ENCODE measurements at regions not wholly inside any gene's neighbourhood (a gene's known extent, or its start where the extent isn't known, plus 50 kb on each side); places are given as distances from the start of the nearest gene placed in this dataset.

DNA sequence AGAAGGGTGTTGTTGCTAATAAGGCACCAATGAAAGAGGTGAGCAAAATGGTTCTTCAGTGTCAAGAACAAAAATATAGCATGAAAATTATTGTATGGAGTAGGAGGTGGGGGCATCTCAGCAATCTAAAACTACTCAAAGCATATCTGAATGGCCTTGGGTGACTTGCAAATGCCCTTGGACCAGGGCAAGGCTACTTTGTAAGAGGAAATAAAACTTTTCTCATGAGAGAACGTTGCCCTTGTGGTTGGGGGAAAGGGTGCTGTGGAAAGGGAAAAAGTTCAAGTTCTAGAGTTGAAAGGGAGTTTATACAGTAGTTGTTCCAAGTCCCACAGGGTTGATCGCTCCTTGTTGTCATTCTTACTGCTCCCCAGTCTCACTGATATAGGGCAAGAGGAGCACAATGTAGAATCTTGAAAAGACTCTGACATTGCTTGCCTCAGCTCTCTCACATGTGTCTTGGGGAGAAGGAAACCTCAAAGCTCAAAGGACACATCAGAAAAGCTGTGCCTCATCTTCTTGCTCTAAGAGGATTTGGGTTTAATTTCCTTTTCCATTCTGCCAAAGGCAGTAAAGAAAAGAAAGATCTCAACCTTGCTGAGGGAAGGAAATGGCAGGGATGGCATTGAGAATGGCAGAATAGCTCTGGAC lies 270.5 kb downstream of the DUSP6 start:
- Mint-ChIP-seq H3K9me3 (peaks cover 4% of the 10 kb centered on the region), H3K36me3 (peaks cover 3% of the 10 kb centered on the region), H3K27ac (no peak overlapping the region), H3K4me3 (no peak overlapping the region), H3K27me3 (no peaks in the 10 kb centered on the region), H3K4me1 (peaks cover 9% of the 10 kb centered on the region)
- DNase-seq (no peak), ATAC-seq (ENCODE audit: low read depth) (no peak)
- POLR2A ChIA-PET, result no interaction called here

- Mint-ChIP-seq H3K27me3 (no peaks in the 10 kb centered on the region), H3K4me3 (no peak overlapping the region), H3K9me3 (peaks cover 4% of the 10 kb centered on the region), H3K27ac (no peak overlapping the region), H3K36me3 (peaks cover 3% of the 10 kb centered on the region), H3K4me1 (peaks cover 9% of the 10 kb centered on the region)
- DNase-seq (no peak), ATAC-seq (ENCODE audit: low read depth) (no peak)
- POLR2A ChIA-PET, result interaction anchor here (0.7 kb wide), 1 partner anchor 374 kb away, joined by 3 read pairs; no protein-coding TSS in a partner anchor
Measured at GRCh38 chr12:89080793-89081465, 271.4 kb downstream of the DUSP6 start.

- H3K27ac Mint-ChIP-seq, result no peak overlapping the region
- no peak overlapping the region for H3K4me3 Mint-ChIP-seq
- ATAC-seq (ENCODE audit: low read depth), result no peak
- no peaks in the 10 kb centered on the region for H3K27me3 Mint-ChIP-seq
- H3K36me3 Mint-ChIP-seq, result no peaks in the 10 kb centered on the region
- POLR2A ChIA-PET, result interaction anchor here (1.1 kb wide), 1 partner anchor 277 kb away, joined by 3 read pairs; no protein-coding TSS in a partner anchor
- peaks cover 7% of the 10 kb centered on the region for H3K9me3 Mint-ChIP-seq
- peaks cover 4% of the 10 kb centered on the region for H3K4me1 Mint-ChIP-seq
- DNase-seq, result no peak
Measured at GRCh38 chr12:89075880-89076540, 276.3 kb downstream of the DUSP6 start.

GRCh38 chr12:89073659-89074058 lies 278.6 kb downstream of the DUSP6 start:
- Mint-ChIP-seq H3K27ac (no peak overlapping the region), H3K9me3 (peaks cover 4% of the 10 kb centered on the region), H3K4me1 (peaks cover 4% of the 10 kb centered on the region), H3K27me3 (no peaks in the 10 kb centered on the region), H3K36me3 (no peaks in the 10 kb centered on the region), H3K4me3 (no peak overlapping the region)
- DNase-seq (no peak), ATAC-seq (ENCODE audit: low read depth) (no peak)
- POLR2A ChIA-PET, result no interaction called here

DNA sequence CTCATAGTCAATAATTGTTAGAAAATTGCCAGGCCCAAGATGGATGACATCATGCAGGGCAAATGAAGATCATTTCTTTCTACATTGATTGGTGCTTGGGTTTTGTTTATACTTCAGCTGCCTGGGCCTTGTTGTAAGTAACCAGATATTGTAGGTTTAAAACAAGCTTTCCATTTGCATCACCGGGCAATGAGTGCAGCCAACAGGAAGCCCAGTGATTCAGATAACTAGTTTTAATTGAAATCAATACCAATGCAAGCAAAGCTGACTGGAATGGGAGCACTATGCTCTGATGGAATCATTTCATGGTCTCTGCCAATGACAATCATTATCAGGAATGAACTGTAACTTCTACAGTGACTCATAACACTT lies 279.3 kb downstream of the DUSP6 start:
- peaks cover 4% of the 10 kb centered on the region for H3K9me3 Mint-ChIP-seq
- no peak for ATAC-seq (ENCODE audit: low read depth)
- H3K27ac Mint-ChIP-seq, result no peak overlapping the region
- H3K27me3 Mint-ChIP-seq, result no peaks in the 10 kb centered on the region
- no peak for DNase-seq
- peaks cover under 1% of the 10 kb centered on the region for H3K36me3 Mint-ChIP-seq
- no peak overlapping the region for H3K4me3 Mint-ChIP-seq
- H3K4me1 Mint-ChIP-seq, result peaks cover 5% of the 10 kb centered on the region
- POLR2A ChIA-PET, result no interaction called here

DNA sequence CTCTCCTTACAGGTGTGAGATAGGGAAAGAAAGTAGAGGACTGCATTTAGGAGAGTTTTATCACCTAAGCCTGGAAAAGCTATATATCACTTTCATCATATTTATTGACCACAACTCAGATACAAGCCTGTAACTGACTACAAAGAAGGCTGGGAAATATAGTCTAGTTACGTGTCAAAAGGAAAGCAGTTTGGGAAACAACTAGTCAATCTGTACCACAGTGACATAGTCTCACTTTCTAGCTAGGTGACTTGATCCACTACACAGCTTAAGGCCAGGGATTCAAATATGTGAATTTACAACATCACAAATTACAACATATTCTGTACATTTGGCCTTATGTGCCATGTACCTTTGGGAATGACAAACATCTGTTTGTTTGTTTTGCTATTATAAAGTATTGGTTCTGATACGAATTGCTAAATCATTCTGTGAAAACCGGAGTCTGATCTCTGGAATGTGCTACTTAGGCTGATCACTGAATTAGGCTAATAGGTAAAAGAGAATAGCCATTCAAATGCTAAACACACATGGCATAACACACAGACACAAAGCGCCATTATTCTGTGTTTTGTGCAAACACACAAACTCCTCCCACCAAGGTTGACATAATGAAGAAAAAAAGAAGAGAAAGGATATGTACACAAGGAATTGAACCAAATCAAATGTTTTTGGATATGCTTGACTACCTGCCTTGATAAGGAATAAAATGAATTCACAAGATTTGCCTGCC lies 279.8 kb downstream of the DUSP6 start:
- no peaks in the 10 kb centered on the region for H3K27me3 Mint-ChIP-seq
- no peak overlapping the region for H3K4me3 Mint-ChIP-seq
- no peak for DNase-seq
- peaks cover 2% of the 10 kb centered on the region for H3K36me3 Mint-ChIP-seq
- H3K4me1 Mint-ChIP-seq, result peaks cover 5% of the 10 kb centered on the region
- H3K27ac Mint-ChIP-seq, result no peak overlapping the region
- H3K9me3 Mint-ChIP-seq, result peaks cover 5% of the 10 kb centered on the region
- ATAC-seq (ENCODE audit: low read depth), result no peak
- POLR2A ChIA-PET, result no interaction called here

DNA sequence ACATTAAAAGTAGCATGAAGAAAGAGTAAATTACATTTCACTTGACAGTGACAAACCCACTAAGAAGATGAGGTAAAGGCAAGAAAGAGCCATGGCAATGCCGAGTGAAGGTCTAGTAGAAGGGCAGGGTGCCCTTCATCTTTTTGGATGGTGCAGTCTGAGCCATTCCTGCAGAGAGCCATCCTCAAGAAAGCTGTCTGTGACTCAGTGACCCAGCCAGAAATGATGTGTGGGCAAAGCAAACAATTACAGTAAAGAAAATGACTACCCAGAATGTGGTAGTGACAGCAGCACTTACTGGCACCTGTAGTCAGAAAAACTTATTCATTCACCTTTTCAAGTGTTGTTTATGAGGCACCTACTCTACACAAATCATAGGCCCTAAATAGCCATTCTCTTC lies 281.7 kb downstream of the DUSP6 start:
- H3K4me3 Mint-ChIP-seq, result no peak overlapping the region
- peaks cover 5% of the 10 kb centered on the region for H3K4me1 Mint-ChIP-seq
- POLR2A ChIA-PET, result no interaction called here
- DNase-seq (no peak), ATAC-seq (ENCODE audit: low read depth) (no peak)
- peaks cover 9% of the 10 kb centered on the region for H3K9me3 Mint-ChIP-seq
- peaks cover 2% of the 10 kb centered on the region for H3K36me3 Mint-ChIP-seq
- peaks cover 5% of the 10 kb centered on the region for H3K27me3 Mint-ChIP-seq
- H3K27ac Mint-ChIP-seq, result no peak overlapping the region

- POLR2A ChIA-PET, result no interaction called here
- DNase-seq (no peak), ATAC-seq (ENCODE audit: low read depth) (no peak)
- Mint-ChIP-seq H3K9me3 (peaks cover 13% of the 10 kb centered on the region), H3K4me1 (peaks cover 5% of the 10 kb centered on the region), H3K4me3 (no peak overlapping the region), H3K36me3 (peaks cover 2% of the 10 kb centered on the region), H3K27ac (no peak overlapping the region), H3K27me3 (peaks cover 5% of the 10 kb centered on the region)
Measured at GRCh38 chr12:89069431-89069830, 282.9 kb downstream of the DUSP6 start.

GRCh38 chr12:89067421-89068187 lies 284.7 kb downstream of the DUSP6 start:
- POLR2A ChIA-PET, result no interaction called here
- Mint-ChIP-seq H3K9me3 (peaks cover 9% of the 10 kb centered on the region), H3K4me3 (no peak overlapping the region), H3K36me3 (peaks cover 2% of the 10 kb centered on the region), H3K4me1 (peaks cover 1% of the 10 kb centered on the region), H3K27ac (no peak overlapping the region), H3K27me3 (peaks cover 10% of the 10 kb centered on the region)
- no peak for DNase-seq
- ATAC-seq (ENCODE audit: low read depth), result no peak

GRCh38 chr12:89064780-89065179 lies 287.5 kb downstream of the DUSP6 start:
- DNase-seq, result no peak
- H3K27me3 Mint-ChIP-seq, result peaks cover 21% of the 10 kb centered on the region
- H3K27ac Mint-ChIP-seq, result no peak overlapping the region

GRCh38 chr12:89064151-89064550 lies 288.1 kb downstream of the DUSP6 start:
- Mint-ChIP-seq H3K4me3 (no peak overlapping the region), H3K9me3 (peaks cover 9% of the 10 kb centered on the region), H3K4me1 (peaks cover 1% of the 10 kb centered on the region), H3K27ac (no peak overlapping the region), H3K27me3 (peaks cover 21% of the 10 kb centered on the region), H3K36me3 (peaks cover 2% of the 10 kb centered on the region)
- ATAC-seq (ENCODE audit: low read depth) (no peak), DNase-seq (no peak)
- POLR2A ChIA-PET, result no interaction called here

More at GRCh38 chr12:89064780-89065179, 287.5 kb downstream of the DUSP6 start:
- POLR2A ChIA-PET, result no interaction called here
- Mint-ChIP-seq H3K9me3 (peaks cover 9% of the 10 kb centered on the region), H3K4me3 (no peak overlapping the region), H3K4me1 (peaks cover 1% of the 10 kb centered on the region), H3K36me3 (peaks cover 2% of the 10 kb centered on the region)
- no peak for ATAC-seq (ENCODE audit: low read depth)

GRCh38 chr12:89062996-89063395 lies 289.3 kb downstream of the DUSP6 start:
- Mint-ChIP-seq H3K4me1 (peaks cover 2% of the 10 kb centered on the region), H3K27me3 (peaks cover 21% of the 10 kb centered on the region), H3K9me3 (peaks cover 8% of the 10 kb centered on the region), H3K27ac (no peak overlapping the region), H3K4me3 (no peak overlapping the region), H3K36me3 (peaks cover 2% of the 10 kb centered on the region)
- POLR2A ChIA-PET, result interaction anchor here (1.1 kb wide), 1 partner anchor 181 kb away, joined by 3 read pairs; no protein-coding TSS in a partner anchor
- ATAC-seq (ENCODE audit: low read depth) (no peak), DNase-seq (no peak)

Measured in activated naive CD8-positive, alpha-beta T cell treated with anti-CD3 and anti-CD28 coated beads, Interleukin-2, amount 10 ng/mL, durations not matched to agents 7 days and 5 days (primary cell).